Suppressor macrophage treated with lipopolysaccharide for 4 hours (primary cell): ENCODE measurements at regions not wholly inside any gene's neighbourhood (a gene's known extent, or its start where the extent isn't known, plus 50 kb on each side); places are given as distances from the start of the nearest gene placed in this dataset.
A peak's percentile ranks its signal among the peaks of the same experiment; 100 is the strongest.

Experiments used
- DNase-seq: peaks from one replicate; pipeline ENCODE4 v3.0.0-alpha.2; 2020

GRCh38 chr2:219961947-219962498 is 334.6 kb downstream of the SLC4A3 start:
- DNase-seq = no peak

DNA sequence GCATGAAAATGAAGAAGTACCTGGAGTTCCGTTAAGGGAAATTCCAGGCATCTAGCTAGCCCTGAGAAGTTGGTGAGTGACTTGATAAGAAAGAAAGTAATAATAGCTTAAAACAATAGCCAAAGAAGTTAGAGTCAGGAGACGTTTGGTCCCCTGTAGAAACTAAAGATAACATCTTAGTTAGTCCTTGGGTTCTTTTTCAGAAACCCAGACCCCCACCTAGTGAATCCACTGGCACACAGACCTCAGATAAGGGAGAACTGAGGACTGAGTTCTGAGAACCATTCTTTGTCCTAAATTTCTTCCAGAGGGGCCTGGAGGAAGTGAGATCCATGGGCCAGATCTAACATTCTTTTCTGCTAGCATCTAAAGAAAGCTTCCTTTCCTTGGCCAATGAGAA is 335.4 kb downstream of the SLC4A3 start:
- DNase-seq = no peak

DNA sequence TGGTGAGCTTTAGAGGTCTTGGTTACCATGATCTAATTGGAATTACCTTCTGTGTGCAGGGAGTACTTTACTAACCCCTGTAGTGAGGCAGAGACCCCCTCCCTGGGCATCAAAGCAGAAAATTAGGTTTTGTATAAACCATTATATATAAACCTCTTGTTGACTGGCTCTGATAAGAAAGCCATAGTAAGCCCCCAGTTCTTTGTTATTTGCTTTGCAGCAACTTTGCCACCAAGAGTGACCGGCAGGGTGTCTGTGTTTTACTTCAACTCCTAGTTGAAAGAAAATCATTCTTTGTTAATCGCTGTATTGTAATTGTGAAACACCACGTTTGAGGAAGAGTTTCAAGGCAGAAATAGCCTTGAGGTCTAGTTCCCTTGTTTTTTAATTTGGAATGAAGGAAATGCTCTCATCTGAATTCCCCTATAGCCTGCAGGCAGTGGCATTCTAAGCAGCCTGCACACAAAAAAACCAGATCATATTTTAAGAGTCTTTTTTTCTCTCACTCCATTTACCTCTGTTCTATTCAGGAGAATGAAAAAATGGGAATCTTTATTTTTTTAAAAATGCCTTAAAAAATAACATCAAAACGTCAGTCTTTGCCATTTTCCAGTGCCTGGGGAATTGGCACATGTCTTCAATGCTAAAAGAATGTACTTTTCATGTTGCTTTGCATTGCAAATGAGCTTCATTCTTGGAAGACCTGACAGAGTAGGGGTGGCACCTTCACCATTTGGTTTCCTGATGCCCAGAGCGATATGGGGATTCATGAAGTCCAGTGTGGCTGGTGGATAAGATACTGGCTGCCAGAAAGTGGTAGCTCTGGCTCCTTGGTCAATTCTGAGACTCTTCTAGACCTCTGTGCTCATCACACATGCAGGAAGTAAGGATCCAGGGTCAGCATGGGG is 338.1 kb downstream of the SLC4A3 start:
- DNase-seq = no peak

GRCh38 chr2:219967247-219968245 is 340.1 kb downstream of the SLC4A3 start:
- DNase-seq = no peak

- DNase-seq = no peak
Observed at GRCh38 chr2:219968685-219969345, 341.4 kb downstream of the SLC4A3 start.

GRCh38 chr2:219969508-219969907 is 342.1 kb downstream of the SLC4A3 start:
- no peak for DNase-seq

- DNase-seq = no peak
Observed at GRCh38 chr2:219973136-219973535, 345.7 kb downstream of the SLC4A3 start.

DNA sequence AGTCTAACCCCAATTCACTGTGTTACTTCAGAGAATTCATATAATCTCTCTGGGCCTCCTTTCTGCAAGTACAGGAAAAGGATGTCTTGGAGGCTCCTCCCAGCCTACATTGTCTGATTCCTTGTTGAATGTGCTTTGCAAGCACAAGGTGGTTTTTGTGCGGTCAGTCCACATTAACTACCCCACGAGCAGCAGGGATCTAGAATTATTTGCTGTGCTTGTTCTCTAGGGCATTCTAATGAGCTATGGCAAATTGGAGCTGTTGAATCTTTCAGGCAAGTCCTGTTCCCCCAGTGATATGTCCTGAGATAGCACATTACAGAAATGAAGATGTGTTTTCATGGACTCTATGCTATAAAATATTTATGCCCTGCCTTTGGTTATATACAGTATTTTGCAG is 349.4 kb downstream of the SLC4A3 start:
- DNase-seq = no peak

DNA sequence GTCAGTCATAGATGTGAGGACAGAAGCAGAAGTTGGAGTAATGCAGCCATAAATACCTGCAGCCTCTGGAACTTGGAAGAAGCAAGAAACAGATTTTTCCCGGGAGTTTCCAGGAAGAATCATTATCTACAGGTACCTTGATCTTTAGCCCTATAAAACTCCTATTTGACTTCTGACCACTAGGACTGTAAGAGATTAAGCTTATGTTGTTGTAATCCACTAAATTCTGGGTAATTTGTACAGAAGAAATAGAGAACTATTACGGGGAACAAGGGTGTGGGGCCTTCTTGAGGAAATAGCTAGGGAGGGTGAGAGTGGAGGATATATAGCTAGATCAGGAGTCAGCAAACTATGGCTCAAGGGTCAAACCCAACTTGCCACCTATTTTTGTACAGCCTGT is 353.2 kb downstream of the SLC4A3 start:
- no peak for DNase-seq

DNA sequence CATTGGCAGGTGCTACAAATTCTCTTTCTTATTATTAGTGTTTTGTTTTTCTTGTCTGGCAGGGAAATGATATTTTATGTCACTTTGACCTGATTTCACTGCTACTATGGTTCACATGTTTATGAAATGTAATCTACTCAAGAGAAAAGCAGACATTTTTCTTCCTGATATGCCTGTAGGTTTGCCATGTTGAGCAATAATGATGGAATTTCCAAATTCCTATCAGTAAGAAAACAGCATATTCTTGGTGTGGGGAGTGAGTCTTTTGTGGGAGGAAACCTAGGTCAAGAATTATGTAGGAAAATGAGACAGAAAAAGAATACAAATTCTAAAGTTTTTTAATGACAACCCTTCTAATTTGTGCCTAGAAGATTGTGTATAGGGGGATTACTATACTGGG is 356.4 kb downstream of the SLC4A3 start:
- DNase-seq = no peak

- DNase-seq = no peak
Observed at GRCh38 chr2:219985017-219985416, 357.6 kb downstream of the SLC4A3 start.

- DNase-seq = peak; percentile 3
Observed at GRCh38 chr2:219987830-219988229, 360.4 kb downstream of the SLC4A3 start.

- no peak for DNase-seq
Observed at GRCh38 chr2:219989744-219990143, 362.3 kb downstream of the SLC4A3 start.

- no peak for DNase-seq
Observed at GRCh38 chr2:219991116-219991515, 363.7 kb downstream of the SLC4A3 start.

- DNase-seq = no peak
Observed at GRCh38 chr2:219995399-219995798, 368.0 kb downstream of the SLC4A3 start.

DNA sequence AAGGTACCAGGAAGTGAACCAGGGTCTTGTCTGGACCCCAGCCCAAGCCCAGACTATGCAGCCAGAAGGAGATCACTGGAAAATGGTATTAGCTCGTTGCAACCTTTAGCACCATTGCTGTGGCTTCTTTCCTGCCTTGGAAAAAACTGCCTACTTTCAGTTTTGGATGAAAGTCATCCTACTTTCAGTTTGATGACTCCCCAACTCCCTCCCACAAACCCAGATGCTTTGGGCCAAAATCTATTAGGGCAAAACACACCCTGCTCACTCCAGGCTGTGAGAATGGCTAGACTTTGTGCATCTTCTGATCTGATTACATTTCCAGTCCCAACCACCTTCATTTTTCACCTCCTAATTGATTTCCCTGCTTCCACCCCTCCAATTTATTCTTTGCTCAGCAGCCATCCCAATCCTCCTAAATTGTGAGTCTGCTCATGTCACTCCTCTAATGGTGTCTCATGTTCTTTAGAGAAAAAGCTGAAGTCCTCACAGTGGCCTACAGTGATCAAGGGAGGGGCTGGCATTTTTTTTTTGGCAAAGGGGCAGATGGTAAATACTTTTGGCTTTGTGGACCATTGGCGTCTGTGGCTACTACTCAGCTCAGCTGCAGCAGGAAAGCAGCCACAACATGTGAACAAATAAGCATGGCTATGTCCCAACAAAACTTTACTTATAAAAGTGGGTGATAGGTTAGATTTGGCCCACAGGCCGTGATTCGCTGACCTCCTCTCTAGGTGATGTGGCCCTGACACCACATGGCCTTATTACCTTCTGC is 368.7 kb downstream of the SLC4A3 start:
- no peak for DNase-seq

DNA sequence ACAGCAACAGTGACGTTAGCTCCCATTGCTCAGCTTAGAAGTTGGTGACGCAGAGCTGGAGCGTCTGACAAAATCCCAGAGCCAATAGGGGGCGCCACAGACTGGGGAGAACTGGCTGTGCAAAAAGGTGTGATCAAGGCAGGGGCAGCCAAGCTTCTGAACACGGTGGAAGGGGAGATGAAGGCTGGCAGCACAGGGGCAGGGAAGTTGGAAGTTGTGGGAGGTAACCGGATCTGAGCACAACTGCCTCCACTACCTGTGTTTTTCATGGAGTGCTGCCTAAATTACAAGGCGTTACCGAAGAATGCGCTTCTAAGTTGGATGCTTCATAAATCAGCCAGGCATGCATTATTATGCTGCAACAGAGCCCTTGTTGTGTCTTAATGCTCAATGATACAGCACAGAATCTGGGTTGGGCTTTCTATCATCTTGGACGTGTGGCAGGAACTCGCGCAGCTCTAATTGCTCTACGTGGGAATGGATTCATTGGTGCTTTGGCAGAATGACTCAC is 370.0 kb downstream of the SLC4A3 start:
- no peak for DNase-seq

- DNase-seq = no peak
Observed at GRCh38 chr2:219998107-219998506, 370.7 kb downstream of the SLC4A3 start.

GRCh38 chr2:219998714-219999227 is 371.3 kb downstream of the SLC4A3 start:
- no peak for DNase-seq

DNA sequence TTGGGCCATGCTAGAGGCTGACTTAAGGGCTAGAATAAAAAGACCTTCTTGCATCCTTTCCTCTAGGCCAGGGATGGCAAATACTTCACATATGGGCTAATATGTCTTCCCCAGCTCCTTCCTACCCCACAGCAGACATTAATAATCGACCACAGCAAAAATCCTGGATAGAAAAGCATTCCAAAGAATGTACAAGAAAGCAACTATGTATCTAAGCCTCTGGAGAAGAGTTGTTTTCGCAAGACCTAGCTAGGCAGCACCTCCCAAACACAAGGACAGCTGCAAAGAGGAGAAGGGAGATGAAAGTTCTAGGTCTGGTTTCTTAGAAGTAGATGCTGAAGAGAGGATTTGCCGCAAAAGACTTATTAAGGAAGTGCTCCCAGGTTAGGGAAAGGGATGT is 372.6 kb downstream of the SLC4A3 start:
- DNase-seq = no peak

GRCh38 chr2:220000586-220000985 is 373.2 kb downstream of the SLC4A3 start:
- no peak for DNase-seq
